GM23338 (cell line): ENCODE measurements at regions not wholly inside any gene's neighbourhood (a gene's known extent, or its start where the extent isn't known, plus 50 kb on each side); places are given as distances from the start of the nearest gene placed in this dataset.

Source experiments
- CREB1 ChIP-seq: fragments of 250-450 bp; sonication (Bioruptor Pico); IDR thresholded peaks from 2 replicates; pipeline ENCODE4 v1.5.0; 2020; ENCODE audit warnings: low read depth, mild to moderate bottlenecking, moderate library complexity
- EZH2 ChIP-seq: fragments of 200-600 bp; sonication (generic); IDR thresholded peaks from one replicate; pipeline ENCODE4 v1.8.0; 2017; ENCODE audit warnings: antibody characterized with exemption, mild to moderate bottlenecking, low read depth; ENCODE audit not compliant: unreplicated experiment
- EZH2phosphoT487 ChIP-seq: fragments of 200-600 bp; sonication (generic); IDR thresholded peaks from one replicate; pipeline ENCODE4 v1.8.1; 2018; ENCODE audit warnings: antibody characterized with exemption; ENCODE audit not compliant: unreplicated experiment
- JUNB ChIP-seq: IDR thresholded peaks from one replicate; pipeline ENCODE4 v1.6.1; 2016; ENCODE audit warnings: antibody characterized with exemption; ENCODE audit not compliant: unreplicated experiment
- NANOG ChIP-seq: IDR thresholded peaks from 2 replicates; pipeline ENCODE4 v1.6.1; 2016; ENCODE audit warnings: antibody characterized with exemption, borderline replicate concordance
- POLR2AphosphoS5 ChIP-seq: IDR thresholded peaks from 2 replicates; pipeline ENCODE4 v1.6.1; 2016; ENCODE audit warnings: antibody characterized with exemption, low read depth
- STAT1 ChIP-seq: IDR thresholded peaks from one replicate; pipeline ENCODE4 v1.6.1; 2016; ENCODE audit warnings: antibody characterized with exemption; ENCODE audit not compliant: unreplicated experiment
- ZNF114 ChIP-seq: fragments of 250-450 bp; sonication (Bioruptor Pico); IDR thresholded peaks from 2 replicates; pipeline ENCODE4 v1.5.0; 2020; ENCODE audit warnings: mild to moderate bottlenecking, moderate library complexity
- ZNF331 ChIP-seq: fragments of 250-450 bp; sonication (Bioruptor Pico); IDR thresholded peaks from 2 replicates; pipeline ENCODE4 v1.5.0; 2020; ENCODE audit warnings: low read depth, mild to moderate bottlenecking, moderate library complexity
- TF ChIP-seq, protein P1 (sequence below), 2 experiments: fragments of 200-600 bp in 1 of 2; sonication (generic) in 1 of 2; conservative IDR thresholded peaks; 2 replicates each; pipeline versions ENCODE4 v1.5.1 to v1.6.1; 2016 to 2017; ENCODE audit warnings: antibody characterized with exemption in 2 of 2, low read depth in 2 of 2, mild to moderate bottlenecking in 2 of 2, moderate library complexity in 1 of 2
- TF ChIP-seq, protein P2 (sequence below): IDR thresholded peaks from one replicate; pipeline ENCODE4 v1.6.1; 2018; ENCODE audit warnings: antibody characterized with exemption; ENCODE audit not compliant: unreplicated experiment
- TF ChIP-seq, protein P3 (sequence below): IDR thresholded peaks from 2 replicates; pipeline ENCODE4 v1.6.1; 2016; ENCODE audit warnings: antibody characterized with exemption

DNA sequence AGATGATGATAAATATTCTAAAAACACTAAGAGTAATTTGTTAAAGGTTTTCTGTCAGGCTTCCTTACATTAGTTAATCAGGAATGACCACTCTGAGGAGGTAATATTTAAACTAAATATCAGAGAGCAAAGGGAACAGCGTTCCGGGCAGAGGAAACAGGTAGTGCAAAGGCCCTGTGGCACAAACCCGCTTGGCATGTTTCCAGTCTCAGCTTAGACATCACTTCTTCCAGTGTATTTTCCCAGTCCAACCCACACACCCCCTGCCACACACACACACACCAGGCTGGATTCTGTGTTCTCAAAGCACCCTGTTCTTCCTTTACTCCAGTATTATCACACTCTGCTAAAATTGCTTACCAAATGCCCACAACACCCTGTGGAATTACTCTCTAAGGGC is 247.1 kb downstream of the RPS29 start:
- TF ChIP-seq, protein P1, sequence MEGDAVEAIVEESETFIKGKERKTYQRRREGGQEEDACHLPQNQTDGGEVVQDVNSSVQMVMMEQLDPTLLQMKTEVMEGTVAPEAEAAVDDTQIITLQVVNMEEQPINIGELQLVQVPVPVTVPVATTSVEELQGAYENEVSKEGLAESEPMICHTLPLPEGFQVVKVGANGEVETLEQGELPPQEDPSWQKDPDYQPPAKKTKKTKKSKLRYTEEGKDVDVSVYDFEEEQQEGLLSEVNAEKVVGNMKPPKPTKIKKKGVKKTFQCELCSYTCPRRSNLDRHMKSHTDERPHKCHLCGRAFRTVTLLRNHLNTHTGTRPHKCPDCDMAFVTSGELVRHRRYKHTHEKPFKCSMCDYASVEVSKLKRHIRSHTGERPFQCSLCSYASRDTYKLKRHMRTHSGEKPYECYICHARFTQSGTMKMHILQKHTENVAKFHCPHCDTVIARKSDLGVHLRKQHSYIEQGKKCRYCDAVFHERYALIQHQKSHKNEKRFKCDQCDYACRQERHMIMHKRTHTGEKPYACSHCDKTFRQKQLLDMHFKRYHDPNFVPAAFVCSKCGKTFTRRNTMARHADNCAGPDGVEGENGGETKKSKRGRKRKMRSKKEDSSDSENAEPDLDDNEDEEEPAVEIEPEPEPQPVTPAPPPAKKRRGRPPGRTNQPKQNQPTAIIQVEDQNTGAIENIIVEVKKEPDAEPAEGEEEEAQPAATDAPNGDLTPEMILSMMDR (conservative IDR thresholded peaks at IDR 0.05; ENCODE audit: low read depth in 2 of 2), result no peak
- TF ChIP-seq EZH2 (no peak), EZH2phosphoT487 (no peak), NANOG (no peak), CREB1 (CRISPR knock-in tag) (no peak), POLR2AphosphoS5 (no peak), JUNB (no peak), ZNF114 (no peak), STAT1 (no peak), ZNF331 (CRISPR knock-in tag) (no peak)
- TF ChIP-seq, protein P2, sequence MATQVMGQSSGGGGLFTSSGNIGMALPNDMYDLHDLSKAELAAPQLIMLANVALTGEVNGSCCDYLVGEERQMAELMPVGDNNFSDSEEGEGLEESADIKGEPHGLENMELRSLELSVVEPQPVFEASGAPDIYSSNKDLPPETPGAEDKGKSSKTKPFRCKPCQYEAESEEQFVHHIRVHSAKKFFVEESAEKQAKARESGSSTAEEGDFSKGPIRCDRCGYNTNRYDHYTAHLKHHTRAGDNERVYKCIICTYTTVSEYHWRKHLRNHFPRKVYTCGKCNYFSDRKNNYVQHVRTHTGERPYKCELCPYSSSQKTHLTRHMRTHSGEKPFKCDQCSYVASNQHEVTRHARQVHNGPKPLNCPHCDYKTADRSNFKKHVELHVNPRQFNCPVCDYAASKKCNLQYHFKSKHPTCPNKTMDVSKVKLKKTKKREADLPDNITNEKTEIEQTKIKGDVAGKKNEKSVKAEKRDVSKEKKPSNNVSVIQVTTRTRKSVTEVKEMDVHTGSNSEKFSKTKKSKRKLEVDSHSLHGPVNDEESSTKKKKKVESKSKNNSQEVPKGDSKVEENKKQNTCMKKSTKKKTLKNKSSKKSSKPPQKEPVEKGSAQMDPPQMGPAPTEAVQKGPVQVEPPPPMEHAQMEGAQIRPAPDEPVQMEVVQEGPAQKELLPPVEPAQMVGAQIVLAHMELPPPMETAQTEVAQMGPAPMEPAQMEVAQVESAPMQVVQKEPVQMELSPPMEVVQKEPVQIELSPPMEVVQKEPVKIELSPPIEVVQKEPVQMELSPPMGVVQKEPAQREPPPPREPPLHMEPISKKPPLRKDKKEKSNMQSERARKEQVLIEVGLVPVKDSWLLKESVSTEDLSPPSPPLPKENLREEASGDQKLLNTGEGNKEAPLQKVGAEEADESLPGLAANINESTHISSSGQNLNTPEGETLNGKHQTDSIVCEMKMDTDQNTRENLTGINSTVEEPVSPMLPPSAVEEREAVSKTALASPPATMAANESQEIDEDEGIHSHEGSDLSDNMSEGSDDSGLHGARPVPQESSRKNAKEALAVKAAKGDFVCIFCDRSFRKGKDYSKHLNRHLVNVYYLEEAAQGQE, result no peak
- TF ChIP-seq, protein P3, sequence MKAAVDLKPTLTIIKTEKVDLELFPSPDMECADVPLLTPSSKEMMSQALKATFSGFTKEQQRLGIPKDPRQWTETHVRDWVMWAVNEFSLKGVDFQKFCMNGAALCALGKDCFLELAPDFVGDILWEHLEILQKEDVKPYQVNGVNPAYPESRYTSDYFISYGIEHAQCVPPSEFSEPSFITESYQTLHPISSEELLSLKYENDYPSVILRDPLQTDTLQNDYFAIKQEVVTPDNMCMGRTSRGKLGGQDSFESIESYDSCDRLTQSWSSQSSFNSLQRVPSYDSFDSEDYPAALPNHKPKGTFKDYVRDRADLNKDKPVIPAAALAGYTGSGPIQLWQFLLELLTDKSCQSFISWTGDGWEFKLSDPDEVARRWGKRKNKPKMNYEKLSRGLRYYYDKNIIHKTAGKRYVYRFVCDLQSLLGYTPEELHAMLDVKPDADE, result no peak
